Stimulated activated naive B cell treated with anti-CD40 and anti-IgM and Interleukin-4, amounts not matched to agents 10 μg/mL and 1 μg/mL and 100 μg/mL, for 72 hours (primary cell): ENCODE measurements at regions not wholly inside any gene's neighbourhood (a gene's known extent, or its start where the extent isn't known, plus 50 kb on each side); places are given as distances from the start of the nearest gene placed in this dataset.

ENCODE experiments used
- ATAC-seq, 2 donors: fragments of 150-1000 bp; cut with Tn5 transposase; replicated peaks; 2 replicates each; pipeline ENCODE4 v1.10.0; 2021; ENCODE audit warnings: moderate library complexity in 1 of 2
- DNase-seq: peaks from one replicate; pipeline ENCODE4 v3.0.0; 2021
- H3K27ac Mint-ChIP-seq: one replicate; pipeline ENCODE4 v1.8.0; 2022; ENCODE audit warnings: mild to moderate bottlenecking, mixed read lengths
- H3K27me3 Mint-ChIP-seq, 2 donors: one replicate each; pipeline ENCODE4 v1.8.0; 2022; ENCODE audit warnings: mixed read lengths in 2 of 2
- H3K36me3 Mint-ChIP-seq, 2 donors: one replicate each; pipeline ENCODE4 v1.8.0; 2022; ENCODE audit warnings: mixed read lengths in 2 of 2, mild to moderate bottlenecking in 1 of 2
- H3K4me1 Mint-ChIP-seq, 2 donors: one replicate each; pipeline ENCODE4 v1.8.0; 2022; ENCODE audit warnings: mixed read lengths in 2 of 2, mild to moderate bottlenecking in 1 of 2
- H3K4me3 Mint-ChIP-seq, 2 donors: one replicate each; pipeline ENCODE4 v1.8.0; 2022; ENCODE audit warnings: mild to moderate bottlenecking in 2 of 2, mixed read lengths in 2 of 2, moderate library complexity in 1 of 2
- H3K9me3 Mint-ChIP-seq, 2 donors: one replicate each; pipeline ENCODE4 v1.8.0; 2022; ENCODE audit warnings: mixed read lengths in 2 of 2, mild to moderate bottlenecking in 1 of 2

GRCh38 chr19:29395734-29396414 is 129.9 kb upstream of the VSTM2B start:
- Mint-ChIP-seq H3K36me3 (no peaks in the 10 kb centered on the region), H3K27me3 (no peaks in the 10 kb centered on the region), H3K9me3 (peaks cover 6% of the 10 kb centered on the region in 2 donors), H3K27ac (no peak overlapping the region), H3K4me3 (no peak overlapping the region), H3K4me1 (no peaks in the 10 kb centered on the region)
- no peak for ATAC-seq
- no peak for DNase-seq

- Mint-ChIP-seq H3K27me3 (no peaks in the 10 kb centered on the region), H3K36me3 (no peaks in the 10 kb centered on the region), H3K4me1 (no peaks in the 10 kb centered on the region), H3K9me3 (no peaks in the 10 kb centered on the region), H3K4me3 (no peak overlapping the region), H3K27ac (no peak overlapping the region)
- DNase-seq, result no peak
- no peak for ATAC-seq
These were observed 128.9 kb upstream of the VSTM2B start for GRCh38 chr19:29396925-29397324.

GRCh38 chr19:29397748-29398147 is 128.0 kb upstream of the VSTM2B start:
- Mint-ChIP-seq H3K27me3 (no peaks in the 10 kb centered on the region), H3K4me3 (no peak overlapping the region), H3K9me3 (no peaks in the 10 kb centered on the region), H3K36me3 (no peaks in the 10 kb centered on the region), H3K27ac (no peak overlapping the region), H3K4me1 (no peaks in the 10 kb centered on the region)
- no peak for DNase-seq
- ATAC-seq, result no peak

GRCh38 chr19:29399804-29400203 is 126.0 kb upstream of the VSTM2B start:
- H3K4me1 Mint-ChIP-seq, result no peaks in the 10 kb centered on the region
- H3K9me3 Mint-ChIP-seq, result no peaks in the 10 kb centered on the region
- no peaks in the 10 kb centered on the region for H3K27me3 Mint-ChIP-seq
- ATAC-seq, result no peak
- H3K27ac Mint-ChIP-seq, result no peak overlapping the region
- no peak for DNase-seq
- H3K4me3 Mint-ChIP-seq, result no peak overlapping the region
- H3K36me3 Mint-ChIP-seq, result no peaks in the 10 kb centered on the region

GRCh38 chr19:29400917-29401711 is 124.7 kb upstream of the VSTM2B start:
- DNase-seq (no peak), ATAC-seq (no peak)
- no peaks in the 10 kb centered on the region for H3K4me1 Mint-ChIP-seq
- no peaks in the 10 kb centered on the region for H3K27me3 Mint-ChIP-seq
- no peak overlapping the region for H3K4me3 Mint-ChIP-seq
- no peaks in the 10 kb centered on the region for H3K36me3 Mint-ChIP-seq
- no peaks in the 10 kb centered on the region for H3K9me3 Mint-ChIP-seq
- no peak overlapping the region for H3K27ac Mint-ChIP-seq

- no peaks in the 10 kb centered on the region for H3K9me3 Mint-ChIP-seq
- no peak overlapping the region for H3K4me3 Mint-ChIP-seq
- no peaks in the 10 kb centered on the region for H3K27me3 Mint-ChIP-seq
- no peaks in the 10 kb centered on the region for H3K36me3 Mint-ChIP-seq
- H3K4me1 Mint-ChIP-seq, result no peaks in the 10 kb centered on the region
- DNase-seq, result no peak
- H3K27ac Mint-ChIP-seq, result no peak overlapping the region
- no peak for ATAC-seq
These were observed 123.9 kb upstream of the VSTM2B start for GRCh38 chr19:29401712-29402421.

- Mint-ChIP-seq H3K9me3 (no peaks in the 10 kb centered on the region), H3K27me3 (no peaks in the 10 kb centered on the region), H3K27ac (no peak overlapping the region), H3K36me3 (no peaks in the 10 kb centered on the region), H3K4me1 (no peaks in the 10 kb centered on the region), H3K4me3 (no peak overlapping the region)
- no peak for DNase-seq
- no peak for ATAC-seq
These were observed 123.2 kb upstream of the VSTM2B start for GRCh38 chr19:29402563-29402962.

- no peak for ATAC-seq
- no peaks in the 10 kb centered on the region for H3K9me3 Mint-ChIP-seq
- H3K4me3 Mint-ChIP-seq, result no peak overlapping the region
- no peaks in the 10 kb centered on the region for H3K36me3 Mint-ChIP-seq
- H3K27ac Mint-ChIP-seq, result no peak overlapping the region
- no peak for DNase-seq
- H3K4me1 Mint-ChIP-seq, result no peaks in the 10 kb centered on the region
- no peaks in the 10 kb centered on the region for H3K27me3 Mint-ChIP-seq
These were observed 121.8 kb upstream of the VSTM2B start for GRCh38 chr19:29404015-29404414.

GRCh38 chr19:29404951-29405727 is 120.7 kb upstream of the VSTM2B start:
- Mint-ChIP-seq H3K27me3 (no peaks in the 10 kb centered on the region), H3K36me3 (no peaks in the 10 kb centered on the region), H3K9me3 (no peaks in the 10 kb centered on the region), H3K27ac (no peak overlapping the region), H3K4me3 (no peak overlapping the region), H3K4me1 (no peaks in the 10 kb centered on the region)
- no peak for ATAC-seq
- no peak for DNase-seq

- H3K36me3 Mint-ChIP-seq, result no peaks in the 10 kb centered on the region
- no peak overlapping the region for H3K27ac Mint-ChIP-seq
- no peaks in the 10 kb centered on the region for H3K4me1 Mint-ChIP-seq
- no peaks in the 10 kb centered on the region for H3K27me3 Mint-ChIP-seq
- H3K9me3 Mint-ChIP-seq, result no peaks in the 10 kb centered on the region
- ATAC-seq (no peak), DNase-seq (no peak)
- H3K4me3 Mint-ChIP-seq, result no peak overlapping the region
These were observed 120.1 kb upstream of the VSTM2B start for GRCh38 chr19:29405728-29405995.

GRCh38 chr19:29409076-29409862 is 116.5 kb upstream of the VSTM2B start:
- no peak for ATAC-seq
- H3K4me3 Mint-ChIP-seq, result no peak overlapping the region
- H3K27me3 Mint-ChIP-seq, result peaks cover 0 to 5% of the 10 kb centered on the region in 2 donors
- H3K36me3 Mint-ChIP-seq, result no peaks in the 10 kb centered on the region
- peaks cover 0 to 4% of the 10 kb centered on the region in 2 donors for H3K9me3 Mint-ChIP-seq
- no peaks in the 10 kb centered on the region for H3K4me1 Mint-ChIP-seq
- H3K27ac Mint-ChIP-seq, result no peak overlapping the region
- no peak for DNase-seq

GRCh38 chr19:29410601-29411000 is 115.2 kb upstream of the VSTM2B start:
- no peak overlapping the region for H3K4me3 Mint-ChIP-seq
- H3K9me3 Mint-ChIP-seq, result peaks cover 0 to 4% of the 10 kb centered on the region in 2 donors
- no peaks in the 10 kb centered on the region for H3K36me3 Mint-ChIP-seq

GRCh38 chr19:29411113-29411581 is 114.6 kb upstream of the VSTM2B start:
- peaks cover 0 to 4% of the 10 kb centered on the region in 2 donors for H3K9me3 Mint-ChIP-seq
- no peak for DNase-seq
- H3K4me1 Mint-ChIP-seq, result no peaks in the 10 kb centered on the region
- ATAC-seq, result no peak
- no peak overlapping the region for H3K4me3 Mint-ChIP-seq
- no peaks in the 10 kb centered on the region for H3K36me3 Mint-ChIP-seq
- H3K27ac Mint-ChIP-seq, result no peak overlapping the region
- peaks cover 0 to 5% of the 10 kb centered on the region in 2 donors for H3K27me3 Mint-ChIP-seq

More at GRCh38 chr19:29410601-29411000, 115.2 kb upstream of the VSTM2B start:
- H3K27ac Mint-ChIP-seq, result no peak overlapping the region
- DNase-seq (no peak), ATAC-seq (no peak)
- peaks cover 0 to 5% of the 10 kb centered on the region in 2 donors for H3K27me3 Mint-ChIP-seq
- no peaks in the 10 kb centered on the region for H3K4me1 Mint-ChIP-seq

- no peaks in the 10 kb centered on the region for H3K36me3 Mint-ChIP-seq
- no peak overlapping the region for H3K4me3 Mint-ChIP-seq
- no peaks in the 10 kb centered on the region for H3K4me1 Mint-ChIP-seq
- ATAC-seq, result no peak
- H3K27ac Mint-ChIP-seq, result no peak overlapping the region
- peaks cover 0 to 4% of the 10 kb centered on the region in 2 donors for H3K9me3 Mint-ChIP-seq
- H3K27me3 Mint-ChIP-seq, result peaks cover 0 to 5% of the 10 kb centered on the region in 2 donors
- DNase-seq, result no peak
These were observed 112.4 kb upstream of the VSTM2B start for GRCh38 chr19:29413435-29413834.
